Mammary epithelial cell (primary cell): ENCODE measurements at regions not wholly inside any gene's neighbourhood (a gene's known extent, or its start where the extent isn't known, plus 50 kb on each side); places are given as distances from the start of the nearest gene placed in this dataset.

ENCODE experiments used
- CTCF ChIP-seq, 2 donors: IDR thresholded peaks in 1 of 2; conservative IDR thresholded peaks in 1 of 2; 2 replicates each; pipeline ENCODE4 v1.5.1; 2011 to 2012; ENCODE audit warnings: inconsistent platforms in 2 of 2, low read length in 2 of 2, mild to moderate bottlenecking in 2 of 2, control low read depth in 1 of 2, low read depth in 1 of 2; ENCODE audit not compliant: insufficient read depth in 1 of 2; ENCODE audit errors: extremely low read depth in 1 of 2
- EZH2 ChIP-seq: IDR thresholded peaks from 2 replicates; pipeline ENCODE4 v1.6.1; 2012; ENCODE audit warnings: low read length, inconsistent platforms, borderline replicate concordance

GRCh38 chr12:65602610-65603295 lies 221.5 kb upstream of the HMGA2 start:
- TF ChIP-seq EZH2 = no peak
- peak; percentile 76 to 84 for TF ChIP-seq CTCF (conservative IDR thresholded peaks at IDR 0.05 in 1 of 2, IDR thresholded peaks at IDR 0.05 in 1 of 2; ENCODE audit: extremely low read depth in 1 of 2, insufficient read depth in 1 of 2, low read depth in 1 of 2, low read length in 2 of 2)
